AG04450 (cell line): ENCODE measurements at regions not wholly inside any gene's neighbourhood (a gene's known extent, or its start where the extent isn't known, plus 50 kb on each side); places are given as distances from the start of the nearest gene placed in this dataset.

ENCODE experiments used
- CTCF ChIA-PET: fragments of 300-600, 350-600 bp; formaldehyde crosslinking; extraction: SDS; loops from one replicate; lab custom pipeline; 2022; ENCODE audit warnings: antibody characterized with exemption, inconsistent platforms; lab: Charles Lee
- POLR2A ChIA-PET: fragments of 350-600 bp; formaldehyde crosslinking; extraction: SDS; loops from one replicate; lab custom pipeline; 2021; ENCODE audit warnings: antibody characterized with exemption, inconsistent platforms; lab: Yijun Ruan, JAX
- DNase-seq: peaks from one replicate; pipeline ENCODE4 v3.0.0-alpha.2; 2011; ENCODE audit warnings: low read depth, low spot score
- H3K27ac ChIP-seq: one replicate; pipeline ENCODE4 v1.5.1; 2012; ENCODE audit warnings: low read depth, low read length, control low read depth
- H3K27me3 ChIP-seq: one replicate; pipeline ENCODE4 v1.6.0; 2012; ENCODE audit warnings: low read length; ENCODE audit not compliant: control insufficient read depth, insufficient read depth
- H3K4me3 ChIP-seq: 2 replicates; pipeline ENCODE4 v1.5.1; 2011; ENCODE audit warnings: mild to moderate bottlenecking, low read depth, low read length, control low read depth
- H3K9me3 ChIP-seq: 2 replicates; pipeline ENCODE4 v1.5.1; 2012; ENCODE audit warnings: low read length; ENCODE audit not compliant: control insufficient read depth, insufficient read depth
- CTCF ChIP-seq: IDR thresholded peaks from 2 replicates; pipeline ENCODE4 v1.5.1; 2011; ENCODE audit warnings: low read depth, low read length, control low read depth, inconsistent platforms

GRCh38 chr9:107907715-107908114 is 418.1 kb upstream of the KLF4 start:
- no peak for TF ChIP-seq CTCF
- no peak for DNase-seq
- Histone ChIP-seq H3K4me3 (no peak overlapping the region), H3K9me3 (no peaks in the 10 kb centered on the region), H3K27ac (no peak overlapping the region), H3K27me3 (peaks cover 4% of the 10 kb centered on the region)
- POLR2A ChIA-PET, result no interaction called here
- CTCF ChIA-PET, result no interaction called here

GRCh38 chr9:107907255-107907654 is 417.7 kb upstream of the KLF4 start:
- H3K4me3 ChIP-seq, result no peak overlapping the region
- ChIA-PET POLR2A (no interaction called here), CTCF (no interaction called here)
- H3K27me3 ChIP-seq, result peaks cover 6% of the 10 kb centered on the region
- H3K9me3 ChIP-seq, result no peaks in the 10 kb centered on the region
- no peak for TF ChIP-seq CTCF
- no peak overlapping the region for H3K27ac ChIP-seq
- DNase-seq, result no peak

- H3K27ac ChIP-seq, result no peak overlapping the region
- no peak for DNase-seq
- no peaks in the 10 kb centered on the region for H3K9me3 ChIP-seq
- CTCF ChIA-PET, result interaction anchor here (0.6 kb wide), 1 partner anchor 856 kb away, joined by 3 read pairs; no protein-coding TSS in a partner anchor
- no peak for TF ChIP-seq CTCF
- H3K27me3 ChIP-seq, result peaks cover 6% of the 10 kb centered on the region
- H3K4me3 ChIP-seq, result no peak overlapping the region
- POLR2A ChIA-PET, result no interaction called here
These were observed 416.5 kb upstream of the KLF4 start for GRCh38 chr9:107906074-107906473.

- no peak for TF ChIP-seq CTCF
- CTCF ChIA-PET, result no interaction called here
- no peak for DNase-seq
- peaks cover 6% of the 10 kb centered on the region for H3K27me3 ChIP-seq
- H3K27ac ChIP-seq, result no peak overlapping the region
- H3K9me3 ChIP-seq, result no peaks in the 10 kb centered on the region
- H3K4me3 ChIP-seq, result no peak overlapping the region
- POLR2A ChIA-PET, result no interaction called here
These were observed 415.9 kb upstream of the KLF4 start for GRCh38 chr9:107905308-107906020.

GRCh38 chr9:107899961-107900330 is 410.4 kb upstream of the KLF4 start:
- TF ChIP-seq CTCF, result no peak
- no peak overlapping the region for H3K4me3 ChIP-seq
- CTCF ChIA-PET, result no interaction called here
- POLR2A ChIA-PET, result no interaction called here
- DNase-seq, result no peak
- no peaks in the 10 kb centered on the region for H3K9me3 ChIP-seq
- H3K27ac ChIP-seq, result no peak overlapping the region
- peaks cover 6% of the 10 kb centered on the region for H3K27me3 ChIP-seq
